IMR-90 (cell line): ENCODE measurements at regions not wholly inside any gene's neighbourhood (a gene's known extent, or its start where the extent isn't known, plus 50 kb on each side); places are given as distances from the start of the nearest gene placed in this dataset.
A peak's percentile ranks its signal among the peaks of the same experiment; 100 is the strongest.

ENCODE experiments used
- ATAC-seq: fragments of 200-7000 bp; cut with Tn5 transposase; 2 replicates; pipeline ENCODE4 v1.9.1; 2020; ENCODE audit warnings: low read depth, mild to moderate bottlenecking, moderate library complexity
- BruUV-seq: library from RNA; stranded (reverse); fragments of 400-500 nt; replicated peaks from 2 replicates; lab custom pipeline; 2021; lab: Mats Ljungman, UMichigan
- CTCF ChIA-PET: fragments of 300-600 bp; formaldehyde crosslinking; extraction: SDS; loops from one replicate; lab custom pipeline; 2021; ENCODE audit warnings: antibody characterized with exemption; lab: Yijun Ruan, JAX
- POLR2A ChIA-PET: fragments of 300-600 bp; sonication (Branson Sonifier 250); formaldehyde crosslinking; loops from one replicate; lab custom pipeline; 2022; ENCODE audit warnings: antibody characterized with exemption; ENCODE audit not compliant: unreplicated experiment; lab: Charles Lee
- DNase-seq: peaks from one replicate; pipeline ENCODE4 v3.0.0; 2013
- H2AFZ ChIP-seq: replicated peaks from 2 replicates; pipeline ENCODE3; 2013; ENCODE audit warnings: low read length, mild to moderate bottlenecking; ENCODE audit not compliant: poor library complexity
- H2AK5ac ChIP-seq: 2 replicates; pipeline ENCODE4 v1.6.1; 2013; ENCODE audit warnings: low read depth, low read length, inconsistent platforms
- H2AK9ac ChIP-seq: replicated peaks from 2 replicates; pipeline ENCODE3; 2013; ENCODE audit warnings: mild to moderate bottlenecking, low read depth, low read length, moderate library complexity; ENCODE audit not compliant: poor library complexity
- H2BK120ac ChIP-seq: 2 replicates; pipeline ENCODE4 v1.6.1; 2013; ENCODE audit warnings: low read depth, low read length, inconsistent platforms
- H2BK15ac ChIP-seq: 3 replicates; pipeline ENCODE4 v1.6.1; 2013; ENCODE audit warnings: low read depth, low read length, inconsistent platforms
- H2BK20ac ChIP-seq: 2 replicates; pipeline ENCODE4 v1.6.1; 2013; ENCODE audit warnings: low read depth, mild to moderate bottlenecking, inconsistent platforms, low read length, moderate library complexity
- H2BK5ac ChIP-seq: 2 replicates; pipeline ENCODE4 v1.6.1; 2013; ENCODE audit warnings: mild to moderate bottlenecking, low read depth, low read length, inconsistent platforms; ENCODE audit not compliant: poor library complexity, severe bottlenecking
- H3K14ac ChIP-seq: replicated peaks from 2 replicates; pipeline ENCODE4 v1.6.1; 2013; ENCODE audit warnings: low read depth, low read length, inconsistent platforms
- H3K18ac ChIP-seq: 2 replicates; pipeline ENCODE4 v1.6.1; 2013; ENCODE audit warnings: low read depth, low read length, control low read depth
- H3K23ac ChIP-seq: 2 replicates; pipeline ENCODE4 v1.6.1; 2013; ENCODE audit warnings: low read depth, low read length, inconsistent platforms
- H3K27ac ChIP-seq: 2 replicates; pipeline ENCODE4 v1.5.1; 2013; ENCODE audit warnings: mild to moderate bottlenecking, control low read depth, low read length; ENCODE audit not compliant: insufficient read depth
- H3K27me3 ChIP-seq: 2 replicates; pipeline ENCODE4 v1.6.1; 2013; ENCODE audit warnings: low read length; ENCODE audit not compliant: control insufficient read depth, insufficient read depth
- H3K36me3 ChIP-seq: 2 replicates; pipeline ENCODE4 v1.6.1; 2013; ENCODE audit warnings: low read length, mixed read lengths; ENCODE audit not compliant: control insufficient read depth, insufficient read depth
- H3K4ac ChIP-seq: 2 replicates; pipeline ENCODE4 v1.6.1; 2013; ENCODE audit warnings: low read depth, low read length, inconsistent platforms
- H3K4me1 ChIP-seq: 2 replicates; pipeline ENCODE4 v1.6.1; 2013; ENCODE audit warnings: low read length, mixed read lengths; ENCODE audit not compliant: control insufficient read depth, insufficient read depth
- H3K4me2 ChIP-seq: 2 replicates; pipeline ENCODE4 v1.6.1; 2013; ENCODE audit warnings: low read depth, mild to moderate bottlenecking, control low read depth, low read length, moderate library complexity
- H3K4me3 ChIP-seq: 2 replicates; pipeline ENCODE4 v1.5.1; 2013; ENCODE audit warnings: low read depth, mild to moderate bottlenecking, control low read depth, low read length, moderate library complexity; ENCODE audit not compliant: insufficient read depth
- H3K56ac ChIP-seq: 2 replicates; pipeline ENCODE4 v1.6.1; 2013; ENCODE audit warnings: low read length, inconsistent platforms; ENCODE audit not compliant: insufficient read depth; ENCODE audit errors: extremely low read depth
- H3K79me1 ChIP-seq, 2 experiments: 2 replicates each; pipeline ENCODE4 v1.6.1; 2013; ENCODE audit warnings: low read length in 2 of 2, inconsistent platforms in 1 of 2, low read depth in 1 of 2
- H3K9ac ChIP-seq: 2 replicates; pipeline ENCODE4 v1.6.1; 2013; ENCODE audit warnings: low read depth, low read length, control low read depth
- H3K9me1 ChIP-seq: 2 replicates; pipeline ENCODE4 v1.6.1; 2013; ENCODE audit warnings: low read length, inconsistent platforms; ENCODE audit not compliant: insufficient read depth
- H3K9me3 ChIP-seq: 2 replicates; pipeline ENCODE4 v1.6.1; 2013; ENCODE audit warnings: low read length; ENCODE audit not compliant: control insufficient read depth, insufficient read depth
- H4K20me1 ChIP-seq: 2 replicates; pipeline ENCODE4 v1.6.1; 2013; ENCODE audit warnings: low read length, inconsistent platforms; ENCODE audit not compliant: insufficient read depth
- H4K5ac ChIP-seq: 2 replicates; pipeline ENCODE4 v1.6.1; 2013; ENCODE audit warnings: mild to moderate bottlenecking, low read depth, low read length, control low read depth
- H4K8ac ChIP-seq, 2 experiments: 2 replicates each; pipeline ENCODE4 v1.6.1; 2013; ENCODE audit warnings: low read depth in 2 of 2, low read length in 2 of 2, control low read depth in 1 of 2, inconsistent platforms in 1 of 2
- H4K91ac ChIP-seq: 2 replicates; pipeline ENCODE4 v1.6.1; 2013; ENCODE audit warnings: low read depth, low read length, inconsistent platforms; ENCODE audit not compliant: insufficient read depth
- MAFK ChIP-seq: IDR thresholded peaks from 2 replicates; pipeline ENCODE4 v1.6.1; 2012; ENCODE audit warnings: low read depth, low read length, improper control_type of control experiment
- MAZ ChIP-seq: IDR thresholded peaks from 2 replicates; pipeline ENCODE4 v1.6.1; 2012; ENCODE audit warnings: low read depth, mild to moderate bottlenecking, low read length, improper control_type of control experiment, moderate library complexity, borderline replicate concordance
- NFE2L2 ChIP-seq: fragments of 150-350 bp; IDR thresholded peaks from 2 replicates; pipeline ENCODE4 v1.6.1; 2016; ENCODE audit warnings: low read depth, mild to moderate bottlenecking, low read length
- WGBS, 2 experiments: methylation state at CpG; one replicate each; pipeline versions ENCODE4 v1.1.5 to v1.1.7; 2013; ENCODE audit warnings: missing lambda C conversion rate in 2 of 2; ENCODE audit not compliant: insufficient read length in 1 of 2; ENCODE audit errors: extremely low coverage in 2 of 2; 5-methylcytosine and 5-hydroxymethylcytosine counted together
- dilution Hi-C: fragments of 300-500 bp; cut with HindIII; formaldehyde crosslinking; loops from one replicate; pipeline ENCODE4 v1.14.3; 2018; ENCODE audit warnings: low sequenced_read_pairs; ENCODE audit not compliant: unreplicated experiment
- in situ Hi-C: fragments of 300-500 bp; cut with MboI; formaldehyde crosslinking; loops from 3 replicates; pipeline ENCODE4 v1.14.3; 2019; ENCODE audit warnings: low sequenced_read_pairs, inconsistent platforms, mixed read lengths
- intact Hi-C: fragments of 100-400 bp; cut with micrococcal nuclease; formaldehyde crosslinking; loops from 2 replicates; pipeline ENCODE4 v1.10.0; 2022
- TF ChIP-seq, protein P1 (sequence below): conservative IDR thresholded peaks from 2 replicates; pipeline ENCODE4 v1.5.1; 2012; ENCODE audit warnings: mild to moderate bottlenecking, low read depth, low read length, improper control_type of control experiment

DNA sequence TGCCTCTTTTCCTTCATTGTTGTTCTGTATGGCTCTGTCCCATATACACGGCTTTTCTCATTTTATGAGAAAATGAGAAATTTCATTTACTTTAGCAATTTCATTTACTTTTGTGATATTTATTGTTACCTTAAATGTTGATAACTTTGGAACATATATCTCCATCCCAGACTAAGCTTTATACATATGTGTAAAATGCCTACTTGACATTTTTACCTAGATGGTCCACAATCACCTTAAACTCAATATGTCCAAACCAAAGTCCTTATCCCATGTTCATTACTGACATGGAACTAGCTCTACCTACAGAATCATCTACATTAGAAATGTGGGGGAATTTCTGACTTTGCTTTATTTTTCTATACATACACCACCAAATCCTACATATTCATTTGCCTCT lies 590.5 kb upstream of the CT83 start:
- no peaks in the 10 kb centered on the region for H3K36me3 ChIP-seq
- H2BK120ac ChIP-seq, result no peak overlapping the region
- no peaks in the 10 kb centered on the region for H3K79me1 ChIP-seq
- no peak overlapping the region for H2BK20ac ChIP-seq
- H3K9ac ChIP-seq, result no peak overlapping the region
- CTCF ChIA-PET, result no interaction called here
- no peak overlapping the region for H2BK5ac ChIP-seq
- H2AK5ac ChIP-seq, result no peak overlapping the region
- H2AK9ac ChIP-seq, result no peak overlapping the region
- dilution Hi-C loops, result no loop called here
- no peak overlapping the region for H4K91ac ChIP-seq
- no peak overlapping the region for H3K23ac ChIP-seq
- no CpG with 5 or more reads among the region's 1 CpG for WGBS, 2 experiments
- no peaks in the 10 kb centered on the region for H4K20me1 ChIP-seq
- no peak overlapping the region for H4K5ac ChIP-seq
- no peaks in the 10 kb centered on the region for H3K9me1 ChIP-seq
- no peak overlapping the region for H2BK15ac ChIP-seq
- H3K9me3 ChIP-seq, result no peaks in the 10 kb centered on the region
- no peak overlapping the region for H3K4me2 ChIP-seq
- no peak for TF ChIP-seq MAZ
- TF ChIP-seq NFE2L2, result no peak
- TF ChIP-seq, protein P1, sequence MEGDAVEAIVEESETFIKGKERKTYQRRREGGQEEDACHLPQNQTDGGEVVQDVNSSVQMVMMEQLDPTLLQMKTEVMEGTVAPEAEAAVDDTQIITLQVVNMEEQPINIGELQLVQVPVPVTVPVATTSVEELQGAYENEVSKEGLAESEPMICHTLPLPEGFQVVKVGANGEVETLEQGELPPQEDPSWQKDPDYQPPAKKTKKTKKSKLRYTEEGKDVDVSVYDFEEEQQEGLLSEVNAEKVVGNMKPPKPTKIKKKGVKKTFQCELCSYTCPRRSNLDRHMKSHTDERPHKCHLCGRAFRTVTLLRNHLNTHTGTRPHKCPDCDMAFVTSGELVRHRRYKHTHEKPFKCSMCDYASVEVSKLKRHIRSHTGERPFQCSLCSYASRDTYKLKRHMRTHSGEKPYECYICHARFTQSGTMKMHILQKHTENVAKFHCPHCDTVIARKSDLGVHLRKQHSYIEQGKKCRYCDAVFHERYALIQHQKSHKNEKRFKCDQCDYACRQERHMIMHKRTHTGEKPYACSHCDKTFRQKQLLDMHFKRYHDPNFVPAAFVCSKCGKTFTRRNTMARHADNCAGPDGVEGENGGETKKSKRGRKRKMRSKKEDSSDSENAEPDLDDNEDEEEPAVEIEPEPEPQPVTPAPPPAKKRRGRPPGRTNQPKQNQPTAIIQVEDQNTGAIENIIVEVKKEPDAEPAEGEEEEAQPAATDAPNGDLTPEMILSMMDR, result no peak
- peak; percentile 56 for TF ChIP-seq MAFK
- BruUV-seq, result no TSS peak
- POLR2A ChIA-PET, result no interaction called here
- H3K56ac ChIP-seq, result no peak overlapping the region
- H4K8ac ChIP-seq, result no peak overlapping the region
- no peaks in the 10 kb centered on the region for H3K4me1 ChIP-seq
- H3K18ac ChIP-seq, result no peak overlapping the region
- no peak overlapping the region for H3K4me3 ChIP-seq
- in situ Hi-C loops, result no loop called here
- H2AFZ ChIP-seq, result no peak overlapping the region
- DNase-seq (no peak), ATAC-seq (no peak)
- intact Hi-C loops, result no loop called here
- no peak overlapping the region for H3K4ac ChIP-seq
- no peak overlapping the region for H3K14ac ChIP-seq
- H3K27ac ChIP-seq, result no peak overlapping the region
- H3K27me3 ChIP-seq, result no peaks in the 10 kb centered on the region
